Urothelium cell line (cell line): ENCODE measurements at regions not wholly inside any gene's neighbourhood (a gene's known extent, or its start where the extent isn't known, plus 50 kb on each side); places are given as distances from the start of the nearest gene placed in this dataset.

Experiments used
- DNase-seq: peaks from one replicate; pipeline ENCODE4 v3.0.0; 2011; ENCODE audit warnings: low spot score, mixed read lengths
- FAIRE-seq: peaks from 2 replicates; lab custom pipeline; 2011; peaks lifted over from hg19 to GRCh38; lab: Jason Lieb, UNC

DNA sequence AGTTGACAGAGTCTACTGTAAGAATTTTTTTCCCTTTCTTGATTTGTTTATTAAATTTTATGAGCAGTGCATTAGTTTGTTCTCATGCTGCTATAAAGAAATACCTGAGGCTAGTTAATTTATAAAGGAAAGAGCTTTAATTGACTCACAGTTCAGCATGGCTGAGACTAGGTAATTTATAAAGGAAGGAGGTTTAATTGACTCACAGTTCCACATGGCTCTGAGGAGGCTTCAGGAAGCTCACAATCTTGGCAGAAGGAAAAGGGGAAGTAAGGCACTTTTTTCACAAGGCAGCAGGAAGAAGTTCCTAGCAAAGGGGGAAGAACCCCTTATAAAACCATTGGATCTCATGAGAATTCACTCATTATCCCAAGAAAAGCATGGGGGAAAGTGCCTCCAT lies 191.4 kb upstream of the VRK2 start:
- FAIRE-seq (no peak), DNase-seq (no peak)

DNA sequence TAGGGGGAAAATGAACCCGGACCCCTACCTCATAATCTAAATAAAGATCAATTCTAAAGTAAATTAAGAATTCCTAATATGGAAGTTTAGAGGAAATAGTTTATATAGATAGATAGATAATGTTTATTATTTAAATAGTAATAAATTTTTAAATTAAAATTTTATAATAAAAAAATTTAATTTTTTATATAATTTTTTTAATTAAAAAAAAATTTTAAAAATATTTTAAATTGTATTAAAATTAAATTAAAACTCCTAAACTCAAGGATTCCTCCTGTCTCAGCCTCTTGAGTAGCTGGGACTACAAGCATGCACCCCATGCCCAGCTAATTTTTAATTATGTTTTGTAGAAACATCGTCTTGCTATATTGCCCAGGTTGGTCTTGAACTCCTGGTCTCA lies 186.9 kb upstream of the VRK2 start:
- DNase-seq (no peak), FAIRE-seq (no peak)

DNA sequence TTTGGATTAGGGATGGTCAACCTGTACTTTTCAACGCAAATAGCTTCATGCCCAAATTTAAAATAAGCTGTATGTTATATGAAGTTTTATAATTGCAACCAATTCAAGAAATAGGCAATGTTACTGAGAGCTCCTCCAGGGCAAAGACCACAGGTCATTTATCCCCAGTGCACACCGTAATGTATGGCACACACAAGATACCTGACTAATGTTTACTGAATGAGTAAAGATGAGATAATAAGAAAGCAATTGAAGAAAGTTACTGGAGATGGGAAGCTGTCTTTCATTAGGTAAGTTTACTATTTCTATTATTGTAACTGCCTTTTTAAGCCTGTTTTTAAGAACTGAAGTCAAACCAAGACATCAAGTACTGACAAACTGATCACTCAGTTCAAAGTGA lies 184.5 kb upstream of the VRK2 start:
- DNase-seq = no peak
- no peak for FAIRE-seq

DNA sequence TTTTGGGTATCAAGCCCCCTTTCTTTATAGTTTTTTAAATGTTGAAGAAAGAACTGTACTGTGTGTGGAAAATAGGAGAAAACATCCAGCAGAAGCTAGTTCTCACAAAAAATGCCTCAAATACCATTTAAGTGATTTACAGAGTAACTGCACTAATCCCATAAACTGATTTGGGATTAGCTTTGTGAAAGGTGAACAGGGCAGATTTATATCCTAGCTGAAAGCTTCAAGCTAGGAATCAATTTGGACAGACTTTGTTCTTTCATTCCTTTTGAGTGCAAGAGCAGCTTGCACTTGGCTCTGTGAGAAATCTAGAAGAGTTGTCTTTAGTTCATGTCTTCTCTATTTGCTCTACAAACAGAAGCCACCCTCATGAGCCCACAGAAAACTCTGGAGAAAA lies 183.9 kb upstream of the VRK2 start:
- DNase-seq (no peak), FAIRE-seq (no peak)

DNA sequence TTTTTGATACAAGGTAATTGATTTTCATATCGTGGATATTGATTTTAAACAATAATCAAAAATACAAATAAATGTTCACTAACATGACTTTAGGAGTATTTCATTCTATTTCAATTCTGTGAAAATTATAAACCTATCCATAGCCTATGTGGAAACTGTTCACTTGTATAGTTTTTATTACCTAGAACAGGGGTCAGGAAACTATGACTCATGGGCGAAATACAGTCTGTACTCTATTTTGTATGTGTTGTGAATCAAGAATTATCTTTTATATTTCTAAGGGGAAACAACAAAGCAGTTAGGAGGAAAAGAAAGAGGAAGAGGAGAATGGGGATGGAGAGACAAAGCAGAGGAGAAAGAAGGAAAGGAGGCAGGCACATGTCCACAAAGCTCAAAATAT lies 181.7 kb upstream of the VRK2 start:
- FAIRE-seq (no peak), DNase-seq (no peak)

DNA sequence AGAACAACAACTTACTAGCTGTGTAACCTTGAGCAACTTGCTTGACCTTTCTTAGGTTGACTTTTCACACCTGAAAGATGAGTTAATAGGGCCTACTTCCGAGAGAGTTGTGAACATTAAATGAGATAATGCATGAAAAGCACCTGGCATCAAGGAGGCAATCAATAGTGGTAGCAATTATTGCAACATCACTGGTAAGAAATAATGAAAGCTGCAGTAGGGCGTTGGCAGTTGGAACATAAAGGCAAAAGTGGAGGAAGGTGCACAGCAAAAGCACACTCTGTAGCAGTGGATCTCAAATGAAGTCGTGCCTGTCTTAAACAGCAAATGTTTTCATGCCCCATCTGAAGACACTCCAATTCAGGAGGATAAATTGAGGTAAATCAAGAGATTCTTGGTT lies 178.9 kb upstream of the VRK2 start:
- peak; percentile 20 for FAIRE-seq
- no peak for DNase-seq

DNA sequence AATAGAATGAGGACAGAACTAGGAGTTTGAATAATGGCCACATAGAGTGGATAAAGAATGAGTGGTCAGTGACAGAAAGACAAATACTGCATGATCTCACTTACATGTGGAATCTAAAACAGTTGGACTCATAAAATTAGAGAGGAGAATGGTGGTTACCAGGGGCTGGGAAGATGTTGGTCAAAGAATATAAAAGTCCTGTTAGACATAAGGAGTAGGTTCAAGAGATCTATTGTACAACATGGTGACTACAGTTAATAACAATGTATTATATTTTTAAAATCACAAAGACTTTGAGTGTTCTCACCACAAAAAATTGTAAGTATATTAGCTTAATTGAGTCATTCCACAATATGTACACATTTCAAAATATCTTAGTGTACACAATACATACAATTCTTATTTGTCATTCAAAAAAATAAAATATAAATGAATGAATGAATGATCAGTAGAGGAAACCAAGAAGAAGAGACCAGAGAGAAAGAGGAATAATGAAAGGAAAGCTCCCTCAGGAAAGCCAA lies 177.9 kb upstream of the VRK2 start:
- FAIRE-seq = no peak
- DNase-seq = no peak

DNA sequence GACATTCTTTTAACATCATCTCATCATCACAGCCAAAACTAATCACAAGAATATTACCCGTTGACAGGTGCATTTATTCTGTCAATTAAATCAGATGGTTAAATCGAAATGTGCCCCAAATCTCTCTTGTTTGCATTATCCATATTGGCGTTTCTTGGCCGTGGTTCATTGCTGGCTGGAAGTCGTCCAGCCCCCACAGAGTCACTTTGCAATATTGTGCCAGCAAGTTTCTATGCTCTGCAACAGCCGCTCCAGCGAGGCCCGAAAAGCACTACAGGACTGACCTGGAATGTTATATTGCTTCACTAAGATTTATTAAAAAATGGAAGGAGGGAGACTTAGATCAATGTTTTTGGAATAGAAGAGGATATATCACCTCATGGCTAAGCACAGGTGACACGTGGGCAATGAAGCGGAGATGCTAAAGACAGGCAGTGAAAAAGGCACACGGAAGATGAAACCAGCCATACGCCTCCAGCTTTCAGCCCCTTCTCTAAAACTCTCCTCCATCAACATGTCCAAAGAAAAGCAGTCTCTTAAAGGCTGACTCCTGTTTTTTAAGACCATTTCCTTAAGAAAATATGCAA lies 176.8 kb upstream of the VRK2 start:
- DNase-seq (no peak), FAIRE-seq (no peak)

DNA sequence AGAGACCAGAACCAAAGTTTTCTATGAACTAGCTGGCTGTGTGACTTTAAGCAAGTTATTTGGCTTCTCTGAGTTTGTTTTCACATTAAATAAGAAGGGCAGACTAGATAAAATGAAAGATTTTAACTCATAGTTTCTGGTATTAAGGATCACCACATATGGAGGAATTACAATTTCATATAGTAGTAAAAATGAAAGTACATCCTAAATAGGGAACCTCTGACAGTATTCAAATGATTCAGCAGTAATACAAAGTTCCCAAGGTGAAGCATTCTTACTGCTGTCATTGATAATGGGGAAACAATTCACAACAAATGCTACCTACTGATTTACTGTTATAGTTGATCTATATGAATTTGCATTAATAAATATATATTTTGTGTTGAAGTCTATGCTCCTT lies 170.3 kb upstream of the VRK2 start:
- FAIRE-seq (no peak), DNase-seq (no peak)

DNA sequence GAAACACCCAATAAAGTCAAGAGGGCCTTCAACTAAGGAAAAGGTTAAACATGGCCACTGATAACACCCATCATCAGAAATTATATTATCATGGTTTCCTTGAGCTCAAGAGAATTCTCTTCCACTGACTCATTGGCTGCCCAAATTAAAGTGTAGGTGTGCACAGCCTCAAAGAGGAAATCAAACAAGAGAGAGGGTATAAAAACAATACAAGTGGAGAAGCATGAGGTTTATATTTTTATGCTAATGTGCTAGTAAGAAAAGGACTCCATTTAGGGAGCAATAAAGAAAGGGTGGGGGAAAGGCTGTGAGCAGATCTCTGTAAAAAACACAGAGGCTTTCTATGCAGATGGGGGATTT lies 168.8 kb upstream of the VRK2 start:
- FAIRE-seq (no peak), DNase-seq (no peak)

DNA sequence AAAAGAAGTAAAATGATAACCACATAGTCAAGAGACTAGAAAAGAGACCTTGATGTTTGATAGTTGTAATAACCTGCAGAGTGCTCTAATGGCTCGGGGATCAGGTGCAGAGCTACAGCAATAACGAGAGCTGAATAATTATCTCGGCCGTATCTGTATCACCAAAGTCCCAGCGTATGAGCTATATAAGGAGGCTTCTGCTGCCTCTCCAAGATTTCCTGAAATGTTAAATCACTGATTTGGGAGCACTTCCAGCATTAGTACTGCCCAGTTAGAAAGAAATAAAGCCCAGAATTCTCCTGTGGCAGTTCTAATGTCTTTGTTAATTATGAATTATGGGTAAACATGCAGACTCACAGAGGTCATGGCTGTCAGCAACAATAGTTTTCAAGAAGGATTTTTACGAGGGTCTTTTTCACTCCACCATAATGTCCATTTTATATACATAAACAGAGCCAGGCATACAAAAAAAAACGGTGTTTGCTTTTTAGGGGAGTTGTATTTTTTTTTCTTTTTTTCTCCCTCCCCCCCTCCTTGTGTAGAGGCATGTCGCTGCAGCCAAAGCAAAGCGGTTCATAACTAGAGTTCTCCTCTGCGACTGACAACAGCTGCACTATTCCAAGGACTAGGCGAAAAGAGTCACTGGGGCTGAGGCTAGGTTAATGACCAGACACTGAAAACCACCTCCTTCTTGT lies 168.3 kb upstream of the VRK2 start:
- FAIRE-seq = no peak
- no peak for DNase-seq

DNA sequence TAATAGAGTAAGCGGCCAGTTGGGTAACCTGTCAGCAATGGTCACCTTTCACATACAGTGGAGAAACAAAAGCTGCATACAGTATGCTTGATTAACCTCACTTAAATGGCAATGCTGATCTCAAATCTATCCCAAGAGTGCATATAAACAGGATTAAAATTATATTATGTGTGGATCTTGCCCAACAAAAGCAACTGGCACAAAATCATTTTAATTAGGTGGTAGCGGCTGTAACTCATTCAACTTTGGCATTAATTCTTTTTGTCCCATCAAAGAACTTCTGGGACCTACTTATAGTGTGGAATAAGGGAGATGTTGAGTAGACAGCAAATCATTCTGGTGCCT lies 167.8 kb upstream of the VRK2 start:
- FAIRE-seq = no peak
- DNase-seq = no peak

DNA sequence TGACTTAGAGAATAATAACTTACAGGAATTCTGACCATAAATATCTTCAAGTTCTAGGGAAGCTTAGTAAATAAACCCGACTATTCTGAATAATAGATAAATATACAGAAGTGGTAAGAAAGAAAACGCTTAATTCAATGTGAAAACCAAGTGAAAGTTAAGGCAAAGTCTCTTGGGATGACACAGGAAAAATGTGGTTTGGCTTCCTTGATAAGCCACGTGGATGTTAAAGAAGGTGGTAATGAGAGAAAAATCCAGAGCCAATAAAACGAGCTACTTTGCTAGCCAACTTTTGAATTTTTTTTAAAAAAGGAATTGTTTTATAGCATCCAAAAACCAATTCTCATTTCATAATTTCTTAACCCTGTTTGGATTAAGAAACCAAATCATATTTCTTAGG lies 166.2 kb upstream of the VRK2 start:
- FAIRE-seq = no peak
- no peak for DNase-seq

DNA sequence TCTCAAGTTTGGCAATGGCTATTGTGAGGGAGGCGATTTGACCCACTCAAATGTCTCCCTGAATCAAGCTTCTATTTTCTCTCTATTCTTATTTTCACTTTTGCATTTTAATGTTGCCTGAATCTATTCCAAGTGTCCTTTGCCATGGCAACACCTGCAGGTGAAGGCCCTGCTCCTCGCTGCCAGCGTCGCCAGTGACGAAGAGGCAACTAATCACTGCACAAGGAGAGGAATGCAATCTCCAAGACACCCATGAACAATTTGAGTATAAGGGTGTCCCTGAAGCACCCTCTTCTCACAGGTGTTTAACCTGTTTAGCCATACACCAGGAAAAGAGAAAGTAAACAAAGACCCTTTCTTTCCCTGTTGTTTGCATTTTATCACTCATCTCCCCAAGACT lies 165.6 kb upstream of the VRK2 start:
- DNase-seq (no peak), FAIRE-seq (no peak)

DNA sequence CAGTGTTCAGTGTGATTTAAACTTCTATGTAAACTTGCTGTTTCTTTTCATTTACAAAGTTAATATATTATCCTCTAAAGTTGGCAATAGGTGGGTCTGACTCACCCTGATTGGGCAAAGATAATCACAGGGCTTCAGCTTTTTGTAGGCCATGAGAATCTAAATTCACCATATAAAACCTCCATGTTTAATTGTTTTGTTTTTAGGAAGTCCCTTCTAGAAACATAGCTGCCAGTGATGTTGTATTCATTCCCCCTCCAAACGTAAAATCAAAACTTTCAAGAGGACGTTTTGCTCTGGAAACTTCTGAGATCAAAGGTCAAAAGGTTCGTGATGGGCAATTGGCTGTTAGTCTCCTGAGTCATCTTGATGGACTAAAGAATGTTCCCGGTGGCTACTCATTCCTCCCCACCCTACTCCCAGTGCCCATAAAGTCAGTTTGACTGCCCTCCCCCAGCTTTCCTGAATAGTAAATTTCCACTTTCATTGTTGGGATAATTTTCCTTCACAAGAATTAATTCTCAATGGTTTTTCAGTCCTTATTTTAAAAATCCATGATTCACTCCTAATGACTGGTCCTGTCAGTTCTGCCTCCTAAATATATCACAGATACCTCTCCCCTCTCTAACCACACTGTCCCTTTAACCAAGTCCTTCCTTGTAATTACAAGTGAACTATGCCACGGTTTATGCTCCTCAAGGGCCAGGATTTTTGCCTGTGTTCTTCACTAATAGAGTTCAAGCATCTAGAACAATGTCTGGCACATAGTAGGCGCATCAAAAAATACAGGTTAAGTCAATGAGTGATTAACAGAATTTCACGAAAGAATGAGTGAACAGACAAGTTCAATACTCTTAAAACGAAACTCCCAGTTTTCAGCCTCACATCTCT lies 164.4 kb upstream of the VRK2 start:
- peak; percentile 66 for DNase-seq

DNA sequence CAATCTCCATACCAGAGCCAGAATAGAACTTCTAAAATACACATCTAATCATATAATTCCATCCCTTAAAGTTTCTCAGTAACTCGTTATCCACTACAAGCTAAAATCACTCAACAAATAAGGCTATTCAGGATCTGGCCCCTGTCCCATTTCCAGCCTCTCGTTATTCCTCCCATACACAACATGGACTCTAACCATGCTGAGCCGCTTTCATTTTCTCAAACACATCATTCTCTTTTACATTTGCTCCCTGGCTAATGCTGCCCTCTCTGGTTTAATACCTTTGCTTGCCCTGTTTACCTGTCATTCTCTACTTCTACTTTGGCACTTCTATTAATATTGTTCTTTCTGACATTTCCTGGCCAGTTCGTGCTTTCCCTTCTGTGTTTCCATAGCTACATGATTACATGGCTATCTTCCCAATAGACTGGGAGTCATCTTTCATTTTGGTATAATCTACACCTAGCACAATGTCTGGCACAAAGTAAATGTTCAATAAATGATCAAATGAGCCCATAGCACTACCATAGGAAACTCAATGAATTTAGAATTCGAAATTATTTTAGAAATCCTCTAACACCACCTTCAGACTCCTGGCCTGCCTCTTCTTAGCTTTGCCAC lies 163.6 kb upstream of the VRK2 start:
- peak; percentile 18 for DNase-seq
- FAIRE-seq = no peak

More for the DNA sequence above, 164.4 kb upstream of the VRK2 start:
- peak; percentile 55 for FAIRE-seq

DNA sequence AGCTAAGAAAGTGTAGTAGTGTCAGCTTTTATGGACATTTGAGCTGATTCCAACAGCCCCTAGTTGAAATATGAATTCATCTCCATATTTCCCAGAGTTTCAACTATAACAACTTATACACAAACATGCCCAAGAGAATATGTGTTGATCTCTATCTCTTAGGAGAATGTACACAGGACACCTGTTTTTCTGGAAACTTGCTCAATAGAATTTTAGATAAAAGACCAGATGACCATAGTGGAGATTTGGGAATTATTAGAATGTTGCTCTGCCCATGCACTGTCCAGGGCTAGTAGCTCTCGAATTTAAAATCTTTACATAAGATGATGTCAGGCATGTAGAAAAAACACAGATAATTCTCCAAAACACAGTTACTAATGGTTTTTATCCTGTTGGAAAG lies 162.3 kb upstream of the VRK2 start:
- no peak for FAIRE-seq

DNA sequence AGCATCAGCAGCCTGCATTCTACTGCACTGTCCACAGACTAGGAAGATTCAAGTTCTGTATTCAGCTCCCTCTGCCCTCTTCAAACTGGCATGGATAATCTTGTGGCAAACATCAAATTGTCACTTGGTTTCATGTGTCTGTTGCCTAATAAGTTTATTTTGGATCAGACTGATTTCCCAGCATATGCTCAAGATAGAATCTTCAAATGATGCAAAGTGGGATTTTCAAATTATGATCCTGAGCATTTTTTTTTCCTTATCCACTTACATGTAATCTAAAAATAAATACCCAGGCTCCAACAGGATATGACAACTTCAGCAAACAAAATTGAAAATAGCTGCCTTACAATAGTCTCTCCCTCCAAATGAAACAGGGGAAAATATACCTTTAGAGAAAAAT lies 160.9 kb upstream of the VRK2 start:
- DNase-seq (no peak), FAIRE-seq (no peak)

More for the DNA sequence above, 162.3 kb upstream of the VRK2 start:
- DNase-seq = no peak

DNA sequence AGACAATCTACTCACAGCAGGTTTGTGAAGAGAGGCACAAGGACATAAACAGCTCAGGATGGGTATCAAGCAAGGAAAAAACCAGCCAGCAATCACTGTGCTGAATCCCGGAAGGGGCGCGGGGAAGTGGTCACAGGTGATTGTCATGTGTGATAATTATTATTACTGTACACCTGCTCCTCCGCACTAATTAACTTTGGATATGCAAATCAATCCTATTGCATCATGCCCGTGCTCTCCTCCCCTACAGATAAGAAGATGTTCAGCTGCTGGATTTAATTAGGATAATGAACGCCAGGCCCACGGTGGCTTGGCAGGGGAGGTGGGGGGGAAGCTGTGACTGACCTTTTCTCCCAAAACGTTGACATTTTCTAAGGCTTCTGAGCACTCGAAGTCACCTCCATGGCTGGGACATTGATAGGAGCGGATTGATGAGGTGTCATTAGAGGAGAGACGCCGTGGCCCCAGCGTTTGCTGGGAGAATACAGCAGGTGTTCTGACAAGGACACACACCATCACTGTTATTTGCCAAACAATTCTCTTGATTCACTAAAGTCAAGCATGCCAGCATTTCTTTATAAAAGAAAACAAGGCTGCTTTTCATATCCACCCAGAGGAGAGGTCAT lies 160.3 kb upstream of the VRK2 start:
- FAIRE-seq (no peak), DNase-seq (no peak)

DNA sequence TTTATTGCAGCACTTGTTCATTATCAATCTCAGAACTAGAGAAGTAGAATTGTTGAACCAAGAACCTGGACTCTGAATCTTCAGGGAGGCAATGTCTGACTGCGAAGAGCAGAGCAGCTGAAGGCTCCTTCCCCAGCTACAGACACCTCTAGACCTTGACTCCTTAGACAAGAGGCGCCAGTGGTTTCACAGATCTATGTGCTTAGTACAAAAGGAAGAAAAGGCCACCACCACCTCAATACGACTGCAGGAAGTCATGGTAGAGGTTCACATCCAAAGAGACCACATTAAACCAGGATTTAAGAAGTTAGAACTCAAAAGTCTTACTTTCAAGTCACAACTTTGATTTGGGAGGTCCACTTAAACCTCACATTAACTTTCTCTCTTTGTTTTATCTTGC lies 158.1 kb upstream of the VRK2 start:
- DNase-seq = no peak
- FAIRE-seq = no peak

DNA sequence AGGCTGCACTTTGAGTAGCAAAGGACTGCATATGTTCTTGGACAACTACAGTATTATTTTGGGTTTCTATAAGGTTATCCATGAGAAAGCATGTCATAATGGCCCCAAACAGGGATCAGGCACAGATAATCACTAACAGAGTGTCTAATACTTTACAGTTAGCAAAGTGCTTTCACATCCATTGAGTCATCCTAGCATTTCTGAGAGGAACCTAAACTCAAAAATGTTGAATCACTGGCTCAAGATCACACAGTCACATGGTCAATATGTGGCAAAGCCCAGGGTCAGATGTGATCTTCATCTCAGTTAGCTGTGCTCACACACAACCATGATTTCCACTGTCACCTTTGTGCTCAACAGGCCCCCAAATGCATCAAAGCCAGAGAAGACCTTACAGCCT lies 156.1 kb upstream of the VRK2 start:
- FAIRE-seq (no peak), DNase-seq (no peak)
